Gastrocnemius medialis (tissue), 4 donors: ENCODE measurements at regions not wholly inside any gene's neighbourhood (a gene's known extent, or its start where the extent isn't known, plus 50 kb on each side); places are given as distances from the start of the nearest gene placed in this dataset.

Experiments used
- ATAC-seq, 2 donors: fragments of 150-250 bp; one replicate each; pipeline ENCODE4 v1.9.1; 2016
- DNase-seq, 2 donors: peaks; one replicate each; pipeline ENCODE4 v3.0.0-alpha.2; 2019
- H3K27ac ChIP-seq, 4 donors: fragments of 200-600 bp; sonication (generic); 1 replicate in 1 of 4; 2 replicates in 3 of 4; pipeline ENCODE4 v1.5.1; 2016 to 2018; ENCODE audit warnings: mild to moderate bottlenecking in 2 of 4, moderate library complexity in 1 of 4
- H3K27me3 ChIP-seq, 3 donors: fragments of 200-600 bp; sonication (generic) in 2 of 3; 1 replicate in 1 of 3; 2 replicates in 2 of 3; pipeline versions ENCODE4 v1.5.1 to v1.6.0; 2016 to 2019; ENCODE audit warnings: mild to moderate bottlenecking in 1 of 3, moderate library complexity in 1 of 3
- H3K36me3 ChIP-seq, 2 donors: fragments of 200-600 bp; sonication (generic) in 1 of 2; one replicate each; pipeline ENCODE4 v1.5.1; 2017 to 2018
- H3K4me1 ChIP-seq, 2 donors: fragments of 200-600 bp; sonication (generic) in 1 of 2; one replicate each; pipeline ENCODE4 v1.5.1; 2016 to 2017; ENCODE audit warnings: mild to moderate bottlenecking in 2 of 2
- H3K4me3 ChIP-seq, 4 donors: fragments of 200-600 bp; sonication (generic) in 3 of 4; 1 replicate in 1 of 4; 2 replicates in 3 of 4; pipeline ENCODE4 v1.5.1; 2016 to 2019; ENCODE audit warnings: mild to moderate bottlenecking in 2 of 4
- H3K9me3 ChIP-seq, 3 donors: fragments of 200-600 bp; sonication (generic) in 2 of 3; 1 replicate in 1 of 3; 2 replicates in 2 of 3; pipeline ENCODE4 v1.5.1; 2016 to 2019
- CTCF ChIP-seq, 5 experiments: fragments of 450-650 bp in 3 of 5; fragments of 200-600 bp in 2 of 5; sonication (generic) in 2 of 5; IDR thresholded peaks in 4 of 5; conservative IDR thresholded peaks in 1 of 5; 1 replicate in 4 of 5; 2 replicates in 1 of 5; pipeline ENCODE4 v1.5.1; 2016 to 2019; ENCODE audit warnings: antibody characterized with exemption in 5 of 5, mild to moderate bottlenecking in 3 of 5, moderate library complexity in 3 of 5
- POLR2A ChIP-seq, 2 donors: fragments of 450-650 bp; IDR thresholded peaks; one replicate each; pipeline ENCODE4 v1.6.1; 2017; ENCODE audit warnings: antibody characterized with exemption in 2 of 2, mild to moderate bottlenecking in 2 of 2, moderate library complexity in 2 of 2
- in situ Hi-C, 4 donors: fragments of 200-750 bp; cut with MboI; loops; one replicate each; pipeline versions ENCODE4 v1.15.0 to v1.8.0; 2017; ENCODE audit warnings: low sequenced_read_pairs in 4 of 4
- intact Hi-C: fragments of 100-400 bp; cut with DNase I; formaldehyde crosslinking; loops from one replicate; pipeline ENCODE4 v1.15.1; 2023; ENCODE audit warnings: low total_unique reads

GRCh38 chr21:38982096-38982495, 176.4 kb downstream of the ETS2 start:
- H3K36me3 ChIP-seq = no peaks in the 10 kb centered on the region
- no peak overlapping the region for H3K27ac ChIP-seq
- TF ChIP-seq CTCF (IDR thresholded peaks at IDR 0.05 in 4 of 5, conservative IDR thresholded peaks at IDR 0.05 in 1 of 5) (no peak), POLR2A (IDR thresholded peaks at IDR 0.05) (no peak)
- no peaks in the 10 kb centered on the region for H3K9me3 ChIP-seq
- H3K4me3 ChIP-seq = no peak overlapping the region
- ATAC-seq (no peak), DNase-seq (no peak)
- H3K4me1 ChIP-seq = peaks cover 31 to 33% of the 10 kb centered on the region in 2 donors
- H3K27me3 ChIP-seq = no peaks in the 10 kb centered on the region
- intact Hi-C loops (no loop called here), in situ Hi-C loops (loop anchor here in 1 of 4 donors (25.0 kb wide), 1 partner anchor 170 kb away; the partner anchor contains the start of gene ETS2)

GRCh38 chr21:38980416-38981313, 174.9 kb downstream of the ETS2 start:
- ATAC-seq (no peak), DNase-seq (no peak)
- H3K36me3 ChIP-seq = no peaks in the 10 kb centered on the region
- intact Hi-C loops = no loop called here
- no peaks in the 10 kb centered on the region for H3K27me3 ChIP-seq
- in situ Hi-C loops = loop anchor here in 1 of 4 donors (25.0 kb wide), 1 partner anchor 168 kb away; the partner anchor contains the start of gene ETS2
- no peak overlapping the region for H3K27ac ChIP-seq
- H3K4me3 ChIP-seq = no peak overlapping the region
- H3K9me3 ChIP-seq = no peaks in the 10 kb centered on the region
- peaks cover 17 to 18% of the 10 kb centered on the region in 2 donors for H3K4me1 ChIP-seq
- no peak for TF ChIP-seq POLR2A (IDR thresholded peaks at IDR 0.05)
- TF ChIP-seq CTCF (IDR thresholded peaks at IDR 0.05 in 4 of 5, conservative IDR thresholded peaks at IDR 0.05 in 1 of 5) = no peak

DNA sequence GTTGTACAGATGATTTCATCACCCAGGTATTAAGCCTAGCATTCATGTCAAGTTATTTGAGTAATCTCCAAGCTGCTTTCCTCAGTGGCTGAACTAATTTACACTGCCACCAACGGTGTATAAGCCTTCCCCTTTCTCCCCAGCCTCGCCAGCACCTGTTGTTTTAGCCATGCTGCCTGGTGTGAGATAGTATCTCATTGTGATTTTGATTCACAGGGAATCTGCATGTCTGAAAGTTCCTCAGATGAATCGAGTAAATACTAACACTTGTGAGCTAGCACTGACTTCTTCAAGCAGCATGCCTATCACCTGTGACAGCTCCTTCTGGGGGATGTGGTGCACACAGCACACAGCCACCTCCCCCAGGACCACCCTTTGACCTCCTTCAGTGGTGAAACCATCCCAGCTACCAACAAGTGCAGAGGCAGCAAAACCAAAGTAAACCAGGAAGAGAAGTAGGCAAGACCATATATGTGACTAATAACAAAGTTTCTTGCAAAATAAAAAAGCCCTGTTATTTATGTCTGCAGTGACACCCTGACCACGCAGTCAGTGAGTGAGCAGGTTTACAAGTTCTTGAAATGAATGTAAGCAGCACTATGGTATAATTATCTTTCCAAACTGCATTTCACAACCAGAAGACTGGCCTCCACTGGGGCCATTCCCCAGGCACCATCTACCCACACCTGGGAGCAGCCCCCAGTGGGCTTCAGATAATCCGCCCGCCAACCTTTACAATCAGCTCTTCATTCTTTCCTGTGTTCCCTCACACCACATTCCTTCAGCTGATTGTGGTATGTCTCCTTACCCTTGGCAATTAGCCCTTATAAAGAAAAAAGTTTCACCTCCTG, 173.8 kb downstream of the ETS2 start:
- Histone ChIP-seq H3K9me3 (no peaks in the 10 kb centered on the region), H3K27me3 (no peaks in the 10 kb centered on the region), H3K36me3 (no peaks in the 10 kb centered on the region), H3K4me1 (peaks cover 5 to 7% of the 10 kb centered on the region in 2 donors), H3K4me3 (no peak overlapping the region), H3K27ac (no peak overlapping the region)
- in situ Hi-C loops (loop anchor here in 1 of 4 donors (25.0 kb wide), 1 partner anchor 167 kb away; the partner anchor contains the start of gene ETS2), intact Hi-C loops (no loop called here)
- ATAC-seq (no peak), DNase-seq (no peak)
- no peak for TF ChIP-seq POLR2A (IDR thresholded peaks at IDR 0.05)
- TF ChIP-seq CTCF (IDR thresholded peaks at IDR 0.05 in 4 of 5, conservative IDR thresholded peaks at IDR 0.05 in 1 of 5) = no peak

DNA sequence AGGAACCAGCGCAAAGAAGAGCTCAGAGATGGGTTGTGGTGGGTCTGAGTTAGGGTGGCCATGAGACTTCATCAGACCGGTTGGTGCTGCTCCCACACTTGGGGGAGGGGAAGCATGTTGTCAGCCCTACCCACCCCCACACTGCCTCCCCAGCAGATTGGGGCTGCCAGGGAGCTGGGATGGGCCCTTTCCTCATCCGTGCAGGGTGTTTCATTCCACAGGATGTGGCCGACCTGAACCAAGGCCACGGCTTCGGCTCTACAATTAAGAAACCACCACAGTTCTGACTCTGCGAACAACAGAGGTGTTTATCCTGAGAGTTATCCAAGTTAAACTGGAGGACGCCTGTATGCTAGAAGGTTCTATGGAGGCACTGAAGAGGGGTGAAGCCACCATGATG, 171.2 kb downstream of the ETS2 start:
- TF ChIP-seq POLR2A (IDR thresholded peaks at IDR 0.05) (no peak), CTCF (IDR thresholded peaks at IDR 0.05 in 4 of 5, conservative IDR thresholded peaks at IDR 0.05 in 1 of 5) (no peak)
- no peaks in the 10 kb centered on the region for H3K27me3 ChIP-seq
- H3K27ac ChIP-seq = no peak overlapping the region
- H3K4me1 ChIP-seq = no peaks in the 10 kb centered on the region
- no peak for ATAC-seq
- H3K9me3 ChIP-seq = no peaks in the 10 kb centered on the region
- intact Hi-C loops = no loop called here
- DNase-seq = no peak
- H3K4me3 ChIP-seq = no peak overlapping the region
- no peaks in the 10 kb centered on the region for H3K36me3 ChIP-seq
- in situ Hi-C loops = loop anchor here in 1 of 4 donors (25.0 kb wide), 1 partner anchor 165 kb away; the partner anchor contains the start of gene ETS2
